OCI-LY7 (cell line): ENCODE measurements at regions not wholly inside any gene's neighbourhood (a gene's known extent, or its start where the extent isn't known, plus 50 kb on each side); places are given as distances from the start of the nearest gene placed in this dataset.
A peak's percentile ranks its signal among the peaks of the same experiment; 100 is the strongest.

Experiments
- BruUV-seq: library from RNA; stranded (reverse); fragments of 400-500 nt; replicated peaks from 2 replicates; lab custom pipeline; 2021; lab: Mats Ljungman, UMichigan
- CTCF ChIA-PET: fragments of 300-600 bp; sonication (Branson Sonifier 250); formaldehyde crosslinking; loops from one replicate; lab custom pipeline; 2022; ENCODE audit warnings: antibody characterized with exemption; ENCODE audit not compliant: unreplicated experiment; lab: Charles Lee
- POLR2A ChIA-PET: fragments of 300-600 bp; sonication (Branson Sonifier 250); formaldehyde crosslinking; loops from one replicate; lab custom pipeline; 2022; ENCODE audit warnings: antibody characterized with exemption; lab: Charles Lee
- DNase-seq: peaks from one replicate; pipeline ENCODE4 v3.0.0-alpha.2; 2015; ENCODE audit warnings: low spot score
- H2AFZ ChIP-seq: fragments of 200-600 bp; sonication (generic), shearing (Covaris generic); 2 replicates; pipeline ENCODE4 v1.6.1; 2014; ENCODE audit warnings: mild to moderate bottlenecking, antibody characterized with exemption, low read length, moderate library complexity
- H3K27ac ChIP-seq: fragments of 200-600 bp; sonication (generic); 2 replicates; pipeline ENCODE4 v1.5.1; 2014; ENCODE audit warnings: mixed run types, low read depth, mild to moderate bottlenecking, moderate library complexity, low read length, inconsistent platforms; ENCODE audit not compliant: poor library complexity, severe bottlenecking
- H3K36me3 ChIP-seq: fragments of 200-600 bp; sonication (generic); 2 replicates; pipeline ENCODE4 v1.6.1; 2014; ENCODE audit warnings: mild to moderate bottlenecking, antibody characterized with exemption, low read length, moderate library complexity, mixed read lengths; ENCODE audit not compliant: insufficient read depth
- H3K4me1 ChIP-seq: fragments of 200-600 bp; sonication (generic); 2 replicates; pipeline ENCODE4 v1.5.1; 2014; ENCODE audit warnings: mild to moderate bottlenecking, low read length; ENCODE audit not compliant: insufficient read depth, poor library complexity, severe bottlenecking
- H3K4me2 ChIP-seq: fragments of 200-600 bp; sonication (generic); 2 replicates; pipeline ENCODE4 v1.6.1; 2014; ENCODE audit warnings: mild to moderate bottlenecking, low read length
- H3K4me3 ChIP-seq: fragments of 200-600 bp; sonication (generic); 2 replicates; pipeline ENCODE4 v1.5.1; 2014; ENCODE audit warnings: mild to moderate bottlenecking, low read depth, low read length; ENCODE audit not compliant: poor library complexity, severe bottlenecking
- H3K79me2 ChIP-seq: fragments of 200-600 bp; sonication (generic); 2 replicates; pipeline ENCODE4 v1.6.1; 2016; ENCODE audit warnings: low read depth, mild to moderate bottlenecking, low read length, moderate library complexity, mixed read lengths; ENCODE audit not compliant: insufficient read depth
- H3K9me2 ChIP-seq: fragments of 200-600 bp; sonication (generic); 2 replicates; pipeline ENCODE4 v1.6.1; 2016; ENCODE audit warnings: mild to moderate bottlenecking, low read length, mixed read lengths; ENCODE audit not compliant: insufficient read depth
- H3K9me3 ChIP-seq: fragments of 200-600 bp; sonication (generic); 2 replicates; pipeline ENCODE4 v1.6.1; 2014; ENCODE audit warnings: mild to moderate bottlenecking, mixed run types, low read length, mixed read lengths
- H4K20me1 ChIP-seq: fragments of 200-600 bp; sonication (generic); 2 replicates; pipeline ENCODE4 v1.6.1; 2014; ENCODE audit warnings: mild to moderate bottlenecking, antibody characterized with exemption, low read length, moderate library complexity, mixed read lengths; ENCODE audit not compliant: insufficient read depth
- EZH2phosphoT487 ChIP-seq: fragments of 200-600 bp; sonication (generic); IDR thresholded peaks from 2 replicates; pipeline ENCODE4 v1.6.1; 2018; ENCODE audit warnings: low read depth, borderline replicate concordance, mild to moderate bottlenecking, mixed run types, antibody characterized with exemption, low read length, moderate library complexity, mixed read lengths
- intact Hi-C: fragments of 100-400 bp; cut with micrococcal nuclease; formaldehyde crosslinking; loops from one replicate; pipeline ENCODE4 v1.10.0; 2022; ENCODE audit not compliant: unreplicated experiment
- TF ChIP-seq, protein P1 (sequence below): fragments of 200-600 bp; sonication (generic); conservative IDR thresholded peaks from 2 replicates; pipeline ENCODE4 v1.5.1; 2014; ENCODE audit warnings: mild to moderate bottlenecking, antibody characterized with exemption, low read length, moderate library complexity, mixed read lengths

DNA sequence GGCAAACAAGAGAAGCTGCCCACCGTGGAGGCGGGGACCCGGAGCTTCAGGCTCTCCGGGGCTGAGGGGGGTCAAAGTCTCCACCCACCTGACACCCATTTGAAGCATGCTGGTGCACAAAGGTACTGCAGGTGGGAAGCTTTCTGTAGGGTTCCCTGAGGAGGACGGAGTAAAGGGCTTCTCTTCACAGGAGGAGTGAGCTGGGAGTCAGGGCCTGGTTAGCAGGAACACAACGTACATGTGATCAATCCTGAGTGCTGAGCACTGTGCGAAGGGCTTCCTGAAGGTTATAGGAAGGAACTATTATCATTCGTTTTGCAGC is 252.9 kb upstream of the RPL38 start:
- H3K4me1 ChIP-seq: no peaks in the 10 kb centered on the region
- no peak overlapping the region for H3K27ac ChIP-seq
- no peak for DNase-seq
- TF ChIP-seq, protein P1, sequence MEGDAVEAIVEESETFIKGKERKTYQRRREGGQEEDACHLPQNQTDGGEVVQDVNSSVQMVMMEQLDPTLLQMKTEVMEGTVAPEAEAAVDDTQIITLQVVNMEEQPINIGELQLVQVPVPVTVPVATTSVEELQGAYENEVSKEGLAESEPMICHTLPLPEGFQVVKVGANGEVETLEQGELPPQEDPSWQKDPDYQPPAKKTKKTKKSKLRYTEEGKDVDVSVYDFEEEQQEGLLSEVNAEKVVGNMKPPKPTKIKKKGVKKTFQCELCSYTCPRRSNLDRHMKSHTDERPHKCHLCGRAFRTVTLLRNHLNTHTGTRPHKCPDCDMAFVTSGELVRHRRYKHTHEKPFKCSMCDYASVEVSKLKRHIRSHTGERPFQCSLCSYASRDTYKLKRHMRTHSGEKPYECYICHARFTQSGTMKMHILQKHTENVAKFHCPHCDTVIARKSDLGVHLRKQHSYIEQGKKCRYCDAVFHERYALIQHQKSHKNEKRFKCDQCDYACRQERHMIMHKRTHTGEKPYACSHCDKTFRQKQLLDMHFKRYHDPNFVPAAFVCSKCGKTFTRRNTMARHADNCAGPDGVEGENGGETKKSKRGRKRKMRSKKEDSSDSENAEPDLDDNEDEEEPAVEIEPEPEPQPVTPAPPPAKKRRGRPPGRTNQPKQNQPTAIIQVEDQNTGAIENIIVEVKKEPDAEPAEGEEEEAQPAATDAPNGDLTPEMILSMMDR: 0 out of 2 replicates have a peak, but pooled peaks have one; percentile 14
- no peak for TF ChIP-seq EZH2phosphoT487
- H3K9me3 ChIP-seq: no peaks in the 10 kb centered on the region
- H3K36me3 ChIP-seq: no peaks in the 10 kb centered on the region
- ChIA-PET POLR2A (no interaction called here), CTCF (no interaction called here)
- H3K4me3 ChIP-seq: no peak overlapping the region
- intact Hi-C loops: loop anchor here (10.0 kb wide), 1 partner anchor 126 kb away; no protein-coding TSS in a partner anchor
- H3K4me2 ChIP-seq: no peak overlapping the region
- no peaks in the 10 kb centered on the region for H4K20me1 ChIP-seq
- H2AFZ ChIP-seq: no peak overlapping the region
- no TSS peak for BruUV-seq
- H3K79me2 ChIP-seq: no peaks in the 10 kb centered on the region
- no peaks in the 10 kb centered on the region for H3K9me2 ChIP-seq

DNA sequence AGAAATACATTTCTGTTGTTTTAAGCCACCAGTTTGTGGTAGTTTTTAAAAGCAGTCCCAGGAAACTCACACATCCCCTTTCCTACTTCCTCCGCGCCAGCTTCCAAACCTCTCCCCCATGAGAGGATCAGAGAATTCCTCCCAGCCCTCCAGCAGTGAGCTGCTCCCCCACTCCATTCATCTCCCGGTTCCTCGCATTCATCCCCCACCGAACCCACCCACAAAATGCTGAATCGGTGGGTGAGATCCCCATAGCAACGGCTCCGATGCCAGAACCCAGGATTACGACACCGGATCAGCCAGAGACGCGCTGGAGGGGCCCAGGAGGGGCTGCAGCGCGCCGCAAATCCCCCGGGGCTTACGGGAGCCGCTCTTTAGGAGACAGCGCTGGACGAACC is 251.4 kb upstream of the RPL38 start:
- Histone ChIP-seq H4K20me1 (no peaks in the 10 kb centered on the region), H3K36me3 (no peaks in the 10 kb centered on the region), H3K9me2 (no peaks in the 10 kb centered on the region), H3K79me2 (no peaks in the 10 kb centered on the region), H3K4me1 (no peaks in the 10 kb centered on the region), H3K4me3 (no peak overlapping the region), H2AFZ (no peak overlapping the region), H3K4me2 (no peak overlapping the region), H3K27ac (no peak overlapping the region), H3K9me3 (no peaks in the 10 kb centered on the region)
- DNase-seq: no peak
- ChIA-PET CTCF (no interaction called here), POLR2A (interaction anchor here (0.6 kb wide), 1 partner anchor 1037 kb away, joined by 4 read pairs; no protein-coding TSS in a partner anchor)
- BruUV-seq: no TSS peak
- intact Hi-C loops: loop anchor here (10.0 kb wide), 1 partner anchor 127 kb away; no protein-coding TSS in a partner anchor
- TF ChIP-seq EZH2phosphoT487: no peak
- TF ChIP-seq, protein P1: no peak

DNA sequence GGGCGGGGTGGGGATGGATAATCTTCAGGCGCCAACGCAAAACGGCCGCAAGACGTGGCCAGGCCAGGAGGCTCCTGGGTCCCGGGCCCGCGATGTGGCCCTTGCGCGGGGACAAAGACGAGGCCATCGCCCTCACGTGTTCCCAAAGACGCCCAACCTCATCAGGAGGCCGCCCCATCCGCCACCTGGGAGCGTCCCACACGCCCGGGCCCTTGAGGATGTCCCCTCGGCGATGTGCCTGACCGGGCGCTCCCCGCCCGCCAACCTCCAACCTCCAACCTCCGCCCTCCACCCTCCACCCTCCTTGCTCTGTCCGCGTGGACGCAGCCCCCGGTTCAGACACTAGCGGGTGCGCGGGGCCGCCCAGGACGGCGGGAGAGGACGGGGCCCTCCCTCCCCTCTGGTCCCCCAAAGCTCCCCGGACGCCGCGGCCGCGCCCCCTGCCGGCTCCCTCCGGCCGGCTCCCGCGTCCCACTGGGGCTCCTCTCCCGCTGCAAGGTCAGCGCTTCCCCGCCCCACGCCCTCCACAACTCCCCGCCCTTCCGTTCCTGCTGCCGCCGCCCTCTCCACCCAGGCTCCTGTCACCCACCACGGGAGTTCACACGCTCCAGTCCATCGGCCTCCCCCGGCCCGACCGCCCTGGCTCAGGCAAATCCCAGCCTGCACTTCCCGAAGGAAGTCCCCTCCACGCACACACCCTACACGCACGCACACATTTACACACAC is 250.8 kb upstream of the RPL38 start:
- Histone ChIP-seq H3K4me1 (no peaks in the 10 kb centered on the region), H3K27ac (no peak overlapping the region), H3K4me3 (no peak overlapping the region), H2AFZ (no peak overlapping the region), H3K4me2 (no peak overlapping the region), H4K20me1 (no peaks in the 10 kb centered on the region), H3K9me2 (no peaks in the 10 kb centered on the region), H3K36me3 (no peaks in the 10 kb centered on the region), H3K79me2 (no peaks in the 10 kb centered on the region), H3K9me3 (no peaks in the 10 kb centered on the region)
- no TSS peak for BruUV-seq
- intact Hi-C loops: loop anchor here (10.0 kb wide), 1 partner anchor 128 kb away; no protein-coding TSS in a partner anchor
- no peak for DNase-seq
- POLR2A ChIA-PET: interaction anchor here (0.6 kb wide), 1 partner anchor 1037 kb away, joined by 4 read pairs; no protein-coding TSS in a partner anchor
- TF ChIP-seq, protein P1: peak; percentile 55
- TF ChIP-seq EZH2phosphoT487: no peak
- CTCF ChIA-PET: no interaction called here
